Left lung (tissue), 4 donors: ENCODE measurements at regions not wholly inside any gene's neighbourhood (a gene's known extent, or its start where the extent isn't known, plus 50 kb on each side); places are given as distances from the start of the nearest gene placed in this dataset.
A peak's percentile ranks its signal among the peaks of the same experiment; 100 is the strongest.

Experiments
- ATAC-seq: fragments of 200-7000 bp; cut with Tn5 transposase; one replicate; pipeline ENCODE4 v1.9.1; 2020; ENCODE audit warnings: moderate library complexity
- DNase-seq, 4 donors: peaks; one replicate each; pipeline ENCODE4 v3.0.0-alpha.2; 2013 to 2020
- H3K27ac ChIP-seq, 2 donors: fragments of 200-600 bp; sonication (generic) in 1 of 2; one replicate each; pipeline versions ENCODE4 v1.5.0 to v1.8.0; 2020 to 2021
- H3K27me3 ChIP-seq, 2 donors: fragments of 200-600 bp; sonication (generic) in 1 of 2; one replicate each; pipeline versions ENCODE4 v1.5.0 to v1.8.0; 2020 to 2021
- H3K36me3 ChIP-seq, 2 donors: fragments of 200-600 bp; sonication (generic) in 1 of 2; one replicate each; pipeline versions ENCODE4 v1.5.0 to v1.8.0; 2020 to 2021
- H3K4me1 ChIP-seq, 2 donors: fragments of 200-600 bp; one replicate each; pipeline ENCODE4 v1.8.0; 2021
- H3K4me3 ChIP-seq, 2 donors: fragments of 200-600 bp; sonication (generic) in 1 of 2; one replicate each; pipeline versions ENCODE4 v1.5.0 to v1.8.0; 2020 to 2021; ENCODE audit warnings: mild to moderate bottlenecking in 1 of 2
- H3K9me3 ChIP-seq, 2 donors: fragments of 200-600 bp; sonication (generic) in 1 of 2; one replicate each; pipeline versions ENCODE4 v1.5.0 to v1.8.0; 2020 to 2021
- intact Hi-C, 2 donors: fragments of 100-400 bp; cut with DNase I; formaldehyde crosslinking; loops; one replicate each; pipeline versions ENCODE4 v1.11.2 to v1.14.2; 2022
- TF ChIP-seq, protein P1 (sequence below), 2 donors: fragments of 200-600 bp; sonication (generic) in 1 of 2; IDR thresholded peaks; one replicate each; pipeline versions ENCODE4 v1.5.0 to v1.8.0; 2021; ENCODE audit warnings: antibody characterized with exemption in 2 of 2
- donor health status: DM: no; HTN: yes; CAD: no.
- donor health status: DM: no; HTN: no; CAD: no.

- H3K4me1 ChIP-seq, result no peaks in the 10 kb centered on the region
- ATAC-seq (peak; percentile 35), DNase-seq (no peak)
- intact Hi-C loops, result no loop called here
- TF ChIP-seq, protein P1, sequence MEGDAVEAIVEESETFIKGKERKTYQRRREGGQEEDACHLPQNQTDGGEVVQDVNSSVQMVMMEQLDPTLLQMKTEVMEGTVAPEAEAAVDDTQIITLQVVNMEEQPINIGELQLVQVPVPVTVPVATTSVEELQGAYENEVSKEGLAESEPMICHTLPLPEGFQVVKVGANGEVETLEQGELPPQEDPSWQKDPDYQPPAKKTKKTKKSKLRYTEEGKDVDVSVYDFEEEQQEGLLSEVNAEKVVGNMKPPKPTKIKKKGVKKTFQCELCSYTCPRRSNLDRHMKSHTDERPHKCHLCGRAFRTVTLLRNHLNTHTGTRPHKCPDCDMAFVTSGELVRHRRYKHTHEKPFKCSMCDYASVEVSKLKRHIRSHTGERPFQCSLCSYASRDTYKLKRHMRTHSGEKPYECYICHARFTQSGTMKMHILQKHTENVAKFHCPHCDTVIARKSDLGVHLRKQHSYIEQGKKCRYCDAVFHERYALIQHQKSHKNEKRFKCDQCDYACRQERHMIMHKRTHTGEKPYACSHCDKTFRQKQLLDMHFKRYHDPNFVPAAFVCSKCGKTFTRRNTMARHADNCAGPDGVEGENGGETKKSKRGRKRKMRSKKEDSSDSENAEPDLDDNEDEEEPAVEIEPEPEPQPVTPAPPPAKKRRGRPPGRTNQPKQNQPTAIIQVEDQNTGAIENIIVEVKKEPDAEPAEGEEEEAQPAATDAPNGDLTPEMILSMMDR (IDR thresholded peaks at IDR 0.05), result no peak
- H3K36me3 ChIP-seq, result no peaks in the 10 kb centered on the region
- no peak overlapping the region for H3K27ac ChIP-seq
- no peak overlapping the region for H3K4me3 ChIP-seq
- H3K9me3 ChIP-seq, result no peaks in the 10 kb centered on the region
- no peaks in the 10 kb centered on the region for H3K27me3 ChIP-seq
These were observed 167.1 kb upstream of the DAB1 start for GRCh38 chr1:57590978-57591377.

GRCh38 chr1:57586842-57587241 lies 163.0 kb upstream of the DAB1 start:
- Histone ChIP-seq H3K27me3 (no peaks in the 10 kb centered on the region), H3K4me1 (no peaks in the 10 kb centered on the region), H3K27ac (no peak overlapping the region), H3K4me3 (no peak overlapping the region), H3K36me3 (no peaks in the 10 kb centered on the region), H3K9me3 (no peaks in the 10 kb centered on the region)
- DNase-seq, result no peak
- intact Hi-C loops, result no loop called here
- ATAC-seq, result no peak
- TF ChIP-seq, protein P1 (IDR thresholded peaks at IDR 0.05), result no peak

DNA sequence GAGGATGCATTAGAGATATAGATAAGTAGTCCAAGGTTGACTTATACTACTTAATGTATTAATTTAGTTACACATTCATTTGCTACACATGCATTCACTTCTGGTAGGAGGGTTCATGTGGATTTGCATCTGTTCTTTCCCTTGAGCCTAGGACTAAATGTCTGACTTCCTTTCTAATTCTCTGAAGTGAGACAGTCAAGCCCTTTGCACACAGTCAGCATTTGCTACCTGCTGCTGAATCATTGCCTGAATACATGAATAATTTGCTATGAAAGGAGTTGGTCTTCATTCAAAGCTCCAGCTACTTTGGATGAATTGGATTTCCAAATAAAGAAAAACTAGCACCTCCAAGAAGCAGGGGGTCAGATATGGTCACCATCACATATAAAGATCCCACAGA lies 154.8 kb upstream of the DAB1 start:
- Histone ChIP-seq H3K4me3 (no peak overlapping the region), H3K4me1 (no peaks in the 10 kb centered on the region), H3K36me3 (no peaks in the 10 kb centered on the region), H3K27ac (no peak overlapping the region), H3K9me3 (no peaks in the 10 kb centered on the region), H3K27me3 (no peaks in the 10 kb centered on the region)
- TF ChIP-seq, protein P1 (IDR thresholded peaks at IDR 0.05), result no peak
- DNase-seq (no peak), ATAC-seq (no peak)
- intact Hi-C loops, result no loop called here

- Histone ChIP-seq H3K9me3 (no peaks in the 10 kb centered on the region), H3K4me3 (no peak overlapping the region), H3K27me3 (no peaks in the 10 kb centered on the region), H3K36me3 (no peaks in the 10 kb centered on the region), H3K4me1 (no peaks in the 10 kb centered on the region), H3K27ac (no peak overlapping the region)
- no peak for ATAC-seq
- no peak for DNase-seq
- TF ChIP-seq, protein P1 (IDR thresholded peaks at IDR 0.05), result no peak
- intact Hi-C loops, result no loop called here
These were observed 154.2 kb upstream of the DAB1 start for GRCh38 chr1:57578099-57578498.

- Histone ChIP-seq H3K27ac (no peak overlapping the region), H3K4me1 (no peaks in the 10 kb centered on the region), H3K4me3 (no peak overlapping the region), H3K36me3 (no peaks in the 10 kb centered on the region), H3K9me3 (no peaks in the 10 kb centered on the region), H3K27me3 (no peaks in the 10 kb centered on the region)
- ATAC-seq (peak; percentile 37), DNase-seq (no peak)
- intact Hi-C loops, result no loop called here
- TF ChIP-seq, protein P1 (IDR thresholded peaks at IDR 0.05), result no peak
These were observed 152.9 kb upstream of the DAB1 start for GRCh38 chr1:57576756-57577155.
